ENCODE measurements at regions not wholly inside any gene's neighbourhood (a gene's known extent, or its start where the extent isn't known, plus 50 kb on each side); places are given as distances from the start of the nearest gene placed in this dataset.

DNA sequence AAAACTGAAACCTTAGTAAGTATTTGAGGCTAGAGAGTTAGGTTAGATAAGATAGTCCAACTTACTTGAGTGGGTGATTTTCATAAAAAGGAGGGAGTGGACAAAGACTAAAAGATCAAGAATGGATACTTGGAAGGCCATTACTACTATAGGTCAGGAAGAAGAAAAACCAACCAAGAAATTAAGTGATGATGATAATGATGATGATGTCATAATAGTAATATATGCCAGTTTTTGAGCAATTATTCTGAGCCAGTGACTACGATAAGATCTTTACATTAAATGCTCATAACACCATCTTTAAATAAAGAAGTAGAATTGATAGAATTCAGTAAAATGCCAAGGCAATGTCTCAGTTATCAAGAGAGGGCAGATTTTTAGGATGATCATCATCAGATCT is 430.7 kb upstream of the ADAMTS5 start:
- H3K9me3 Mint-ChIP-seq (ENCODE audit: unreplicated experiment), result peaks cover 11% of the 10 kb centered on the region
- H3K4me1 Mint-ChIP-seq (ENCODE audit: low read depth, unreplicated experiment), result peaks cover 16% of the 10 kb centered on the region
- H3K36me3 Mint-ChIP-seq (ENCODE audit: insufficient read depth, unreplicated experiment), result no peaks in the 10 kb centered on the region
- POLR2A ChIA-PET, result no interaction called here
- H3K4me1 ChIP-seq, result no peaks in the 10 kb centered on the region
- no peak overlapping the region for H3K4me3 Mint-ChIP-seq (ENCODE audit: unreplicated experiment)
- H3K27me3 ChIP-seq (replicated peaks; ENCODE audit: control insufficient read depth, insufficient read depth, low read length), result no peaks in the 10 kb centered on the region
- no peak for DNase-seq
- H3K27me3 Mint-ChIP-seq (ENCODE audit: insufficient read depth, unreplicated experiment), result no peaks in the 10 kb centered on the region
- no peak overlapping the region for H3K4me3 ChIP-seq (ENCODE audit: low read depth, low read length)
- no TSS peak for BruUV-seq (replicated peaks)
- no peak overlapping the region for H3K27ac Mint-ChIP-seq (ENCODE audit: unreplicated experiment)
- intact Hi-C loops (cut with micrococcal nuclease; ENCODE audit: unreplicated experiment), result no loop called here
- CTCF ChIA-PET, result no interaction called here
- H3K9me3 ChIP-seq, result no peaks in the 10 kb centered on the region
- no peaks in the 10 kb centered on the region for H3K36me3 ChIP-seq (ENCODE audit: control insufficient read depth, insufficient read depth, low read length)
- TF ChIP-seq, protein P1, sequence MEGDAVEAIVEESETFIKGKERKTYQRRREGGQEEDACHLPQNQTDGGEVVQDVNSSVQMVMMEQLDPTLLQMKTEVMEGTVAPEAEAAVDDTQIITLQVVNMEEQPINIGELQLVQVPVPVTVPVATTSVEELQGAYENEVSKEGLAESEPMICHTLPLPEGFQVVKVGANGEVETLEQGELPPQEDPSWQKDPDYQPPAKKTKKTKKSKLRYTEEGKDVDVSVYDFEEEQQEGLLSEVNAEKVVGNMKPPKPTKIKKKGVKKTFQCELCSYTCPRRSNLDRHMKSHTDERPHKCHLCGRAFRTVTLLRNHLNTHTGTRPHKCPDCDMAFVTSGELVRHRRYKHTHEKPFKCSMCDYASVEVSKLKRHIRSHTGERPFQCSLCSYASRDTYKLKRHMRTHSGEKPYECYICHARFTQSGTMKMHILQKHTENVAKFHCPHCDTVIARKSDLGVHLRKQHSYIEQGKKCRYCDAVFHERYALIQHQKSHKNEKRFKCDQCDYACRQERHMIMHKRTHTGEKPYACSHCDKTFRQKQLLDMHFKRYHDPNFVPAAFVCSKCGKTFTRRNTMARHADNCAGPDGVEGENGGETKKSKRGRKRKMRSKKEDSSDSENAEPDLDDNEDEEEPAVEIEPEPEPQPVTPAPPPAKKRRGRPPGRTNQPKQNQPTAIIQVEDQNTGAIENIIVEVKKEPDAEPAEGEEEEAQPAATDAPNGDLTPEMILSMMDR (IDR thresholded peaks at IDR 0.05; ENCODE audit: insufficient read depth in 1 of 2, low read depth in 1 of 2, low read length in 1 of 2, severe bottlenecking in 1 of 2, unreplicated experiment in 1 of 2), result no peak

DNA sequence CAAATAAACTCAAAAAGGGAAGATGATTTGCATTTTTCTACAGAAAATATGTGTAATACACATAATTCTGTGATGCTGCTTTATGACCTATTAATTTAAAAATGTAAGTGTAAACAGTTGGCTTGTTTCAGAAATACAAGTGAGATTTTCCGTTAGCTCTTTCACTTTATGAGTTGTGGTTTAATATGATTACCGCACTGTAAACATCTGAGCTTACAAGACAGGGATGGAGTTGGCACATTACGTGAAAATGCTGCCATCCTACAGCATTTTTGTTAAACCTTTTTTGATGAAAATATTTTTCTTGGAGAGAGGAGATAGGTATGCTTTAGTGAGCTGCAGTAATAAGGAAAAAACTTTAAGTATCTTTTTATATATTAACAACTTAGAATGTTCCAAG is 426.8 kb upstream of the ADAMTS5 start:
- TF ChIP-seq, protein P1 (IDR thresholded peaks at IDR 0.05; ENCODE audit: insufficient read depth in 1 of 2, low read depth in 1 of 2, low read length in 1 of 2, severe bottlenecking in 1 of 2, unreplicated experiment in 1 of 2), result no peak
- H3K4me1 ChIP-seq, result no peaks in the 10 kb centered on the region
- ChIA-PET CTCF (no interaction called here), POLR2A (no interaction called here)
- peaks cover 21% of the 10 kb centered on the region for H3K4me1 Mint-ChIP-seq (ENCODE audit: low read depth, unreplicated experiment)
- no peaks in the 10 kb centered on the region for H3K27me3 Mint-ChIP-seq (ENCODE audit: insufficient read depth, unreplicated experiment)
- no peak overlapping the region for H3K4me3 Mint-ChIP-seq (ENCODE audit: unreplicated experiment)
- no peaks in the 10 kb centered on the region for H3K27me3 ChIP-seq (replicated peaks; ENCODE audit: control insufficient read depth, insufficient read depth, low read length)
- H3K9me3 ChIP-seq, result no peaks in the 10 kb centered on the region
- intact Hi-C loops (cut with micrococcal nuclease; ENCODE audit: unreplicated experiment), result no loop called here
- H3K36me3 ChIP-seq (ENCODE audit: control insufficient read depth, insufficient read depth, low read length), result no peaks in the 10 kb centered on the region
- H3K27ac Mint-ChIP-seq (ENCODE audit: unreplicated experiment), result no peak overlapping the region
- DNase-seq, result no peak
- BruUV-seq (replicated peaks), result no TSS peak
- H3K9me3 Mint-ChIP-seq (ENCODE audit: unreplicated experiment), result peaks cover 11% of the 10 kb centered on the region
- H3K36me3 Mint-ChIP-seq (ENCODE audit: insufficient read depth, unreplicated experiment), result no peaks in the 10 kb centered on the region
- no peak overlapping the region for H3K4me3 ChIP-seq (ENCODE audit: low read depth, low read length)

DNA sequence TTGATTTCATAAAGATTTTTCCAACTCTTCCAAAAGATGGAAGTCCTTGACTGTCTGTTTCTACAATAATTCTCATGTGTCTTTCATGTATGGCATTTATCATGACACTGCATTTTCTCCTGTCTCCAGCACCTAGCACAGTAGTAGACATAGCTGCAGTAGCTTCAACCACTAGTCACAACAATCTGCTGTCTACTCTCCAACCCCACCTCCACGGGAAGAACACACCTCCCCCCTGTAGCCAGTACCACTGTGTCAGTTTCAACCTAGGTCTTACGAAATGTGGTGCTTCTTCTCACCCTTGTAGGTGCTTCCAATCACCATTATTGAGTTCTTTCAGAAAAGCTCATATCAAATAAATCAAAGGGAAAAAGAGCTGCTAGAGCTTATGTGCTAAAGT is 425.1 kb upstream of the ADAMTS5 start:
- ChIA-PET POLR2A (no interaction called here), CTCF (no interaction called here)
- intact Hi-C loops (cut with micrococcal nuclease; ENCODE audit: unreplicated experiment), result no loop called here
- TF ChIP-seq, protein P1 (IDR thresholded peaks at IDR 0.05; ENCODE audit: insufficient read depth in 1 of 2, low read depth in 1 of 2, low read length in 1 of 2, severe bottlenecking in 1 of 2, unreplicated experiment in 1 of 2), result no peak
- no peak overlapping the region for H3K4me3 ChIP-seq (ENCODE audit: low read depth, low read length)
- H3K4me3 Mint-ChIP-seq (ENCODE audit: unreplicated experiment), result no peak overlapping the region
- no peaks in the 10 kb centered on the region for H3K36me3 Mint-ChIP-seq (ENCODE audit: insufficient read depth, unreplicated experiment)
- BruUV-seq (replicated peaks), result no TSS peak
- H3K4me1 Mint-ChIP-seq (ENCODE audit: low read depth, unreplicated experiment), result peaks cover 15% of the 10 kb centered on the region
- DNase-seq, result no peak
- H3K4me1 ChIP-seq, result no peaks in the 10 kb centered on the region
- no peaks in the 10 kb centered on the region for H3K27me3 ChIP-seq (replicated peaks; ENCODE audit: control insufficient read depth, insufficient read depth, low read length)
- H3K27me3 Mint-ChIP-seq (ENCODE audit: insufficient read depth, unreplicated experiment), result no peaks in the 10 kb centered on the region
- no peak overlapping the region for H3K27ac Mint-ChIP-seq (ENCODE audit: unreplicated experiment)
- H3K9me3 Mint-ChIP-seq (ENCODE audit: unreplicated experiment), result peaks cover 2% of the 10 kb centered on the region
- H3K9me3 ChIP-seq, result no peaks in the 10 kb centered on the region
- no peaks in the 10 kb centered on the region for H3K36me3 ChIP-seq (ENCODE audit: control insufficient read depth, insufficient read depth, low read length)

Measured in Caco-2 (cell line).